ENCODE measurements at regions not wholly inside any gene's neighbourhood (a gene's known extent, or its start where the extent isn't known, plus 50 kb on each side); places are given as distances from the start of the nearest gene placed in this dataset.

GRCh38 chr10:108385963-108386362, 1221.5 kb upstream of the SORCS1 start:
- DNase-seq (ENCODE audit: low read depth), result no peak
- no peak overlapping the region for H3K4me3 ChIP-seq (replicated peaks; ENCODE audit: low read depth, low read length)
- TF ChIP-seq, protein P1, sequence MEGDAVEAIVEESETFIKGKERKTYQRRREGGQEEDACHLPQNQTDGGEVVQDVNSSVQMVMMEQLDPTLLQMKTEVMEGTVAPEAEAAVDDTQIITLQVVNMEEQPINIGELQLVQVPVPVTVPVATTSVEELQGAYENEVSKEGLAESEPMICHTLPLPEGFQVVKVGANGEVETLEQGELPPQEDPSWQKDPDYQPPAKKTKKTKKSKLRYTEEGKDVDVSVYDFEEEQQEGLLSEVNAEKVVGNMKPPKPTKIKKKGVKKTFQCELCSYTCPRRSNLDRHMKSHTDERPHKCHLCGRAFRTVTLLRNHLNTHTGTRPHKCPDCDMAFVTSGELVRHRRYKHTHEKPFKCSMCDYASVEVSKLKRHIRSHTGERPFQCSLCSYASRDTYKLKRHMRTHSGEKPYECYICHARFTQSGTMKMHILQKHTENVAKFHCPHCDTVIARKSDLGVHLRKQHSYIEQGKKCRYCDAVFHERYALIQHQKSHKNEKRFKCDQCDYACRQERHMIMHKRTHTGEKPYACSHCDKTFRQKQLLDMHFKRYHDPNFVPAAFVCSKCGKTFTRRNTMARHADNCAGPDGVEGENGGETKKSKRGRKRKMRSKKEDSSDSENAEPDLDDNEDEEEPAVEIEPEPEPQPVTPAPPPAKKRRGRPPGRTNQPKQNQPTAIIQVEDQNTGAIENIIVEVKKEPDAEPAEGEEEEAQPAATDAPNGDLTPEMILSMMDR (IDR thresholded peaks at IDR 0.05; ENCODE audit: low read length, missing control alignments), result no peak

DNA sequence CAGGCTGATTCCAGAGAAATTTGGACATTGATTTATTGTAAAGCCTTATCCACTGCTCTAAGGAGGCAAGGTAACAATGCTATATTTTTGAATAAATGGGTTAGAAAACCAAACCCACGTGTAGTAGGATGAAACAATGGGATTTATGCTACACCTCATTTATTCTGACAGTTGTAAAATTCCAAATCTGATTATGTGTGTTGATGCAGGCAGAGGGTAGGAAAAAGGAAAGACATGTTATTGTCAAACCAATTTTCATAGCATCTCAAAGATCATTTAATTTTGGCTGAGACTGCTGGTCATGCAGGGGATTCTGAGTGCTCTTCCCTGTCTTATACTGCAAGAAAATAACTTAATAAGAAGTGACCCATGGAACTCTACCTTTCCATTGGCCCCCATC, 1219.9 kb upstream of the SORCS1 start:
- no peak overlapping the region for H3K4me3 ChIP-seq (replicated peaks; ENCODE audit: low read depth, low read length)
- TF ChIP-seq, protein P1 (IDR thresholded peaks at IDR 0.05; ENCODE audit: low read length, missing control alignments), result no peak
- DNase-seq (ENCODE audit: low read depth), result no peak

GRCh38 chr10:108378779-108379178, 1214.3 kb upstream of the SORCS1 start:
- H3K4me3 ChIP-seq (replicated peaks; ENCODE audit: low read depth, low read length), result no peak overlapping the region
- no peak for DNase-seq (ENCODE audit: low read depth)
- TF ChIP-seq, protein P1 (IDR thresholded peaks at IDR 0.05; ENCODE audit: low read length, missing control alignments), result no peak

DNA sequence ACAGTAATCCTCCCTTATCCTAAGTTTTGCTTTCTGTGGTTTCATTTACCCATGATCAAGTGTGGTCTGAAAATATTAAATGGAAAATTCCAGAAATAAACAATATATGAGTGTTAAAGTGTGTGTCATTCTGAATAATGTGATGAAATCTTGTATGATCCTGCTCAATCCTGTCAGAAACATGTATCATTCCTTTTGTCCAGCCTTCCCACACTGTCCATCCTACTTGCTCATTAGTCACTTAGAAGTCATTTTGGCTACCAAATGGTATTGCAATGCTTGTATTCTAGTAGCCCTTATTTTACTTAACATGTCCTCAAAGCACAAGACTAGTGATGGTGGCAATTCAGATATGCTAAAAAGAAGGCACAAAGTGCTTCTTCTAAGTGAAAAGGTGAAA, 1211.2 kb upstream of the SORCS1 start:
- DNase-seq (ENCODE audit: low read depth), result peak; percentile 13
- no peak overlapping the region for H3K4me3 ChIP-seq (replicated peaks; ENCODE audit: low read depth, low read length)
- TF ChIP-seq, protein P1 (IDR thresholded peaks at IDR 0.05; ENCODE audit: low read length, missing control alignments), result no peak

GRCh38 chr10:108374991-108375390, 1210.5 kb upstream of the SORCS1 start:
- H3K4me3 ChIP-seq (replicated peaks; ENCODE audit: low read depth, low read length), result no peak overlapping the region
- TF ChIP-seq, protein P1 (IDR thresholded peaks at IDR 0.05; ENCODE audit: low read length, missing control alignments), result no peak
- DNase-seq (ENCODE audit: low read depth), result no peak

GRCh38 chr10:108365541-108365940, 1201.0 kb upstream of the SORCS1 start:
- H3K4me3 ChIP-seq (replicated peaks; ENCODE audit: low read depth, low read length), result no peak overlapping the region
- TF ChIP-seq, protein P1 (IDR thresholded peaks at IDR 0.05; ENCODE audit: low read length, missing control alignments), result no peak
- no peak for DNase-seq (ENCODE audit: low read depth)

- no peak overlapping the region for H3K4me3 ChIP-seq (replicated peaks; ENCODE audit: low read depth, low read length)
- TF ChIP-seq, protein P1 (IDR thresholded peaks at IDR 0.05; ENCODE audit: low read length, missing control alignments), result no peak
- no peak for DNase-seq (ENCODE audit: low read depth)
Observed at GRCh38 chr10:108363576-108363975, 1199.1 kb upstream of the SORCS1 start.

Measured in fibroblast of pulmonary artery (primary cell).